Endothelial cell (in vitro differentiated cells): ENCODE measurements at regions not wholly inside any gene's neighbourhood (a gene's known extent, or its start where the extent isn't known, plus 50 kb on each side); places are given as distances from the start of the nearest gene placed in this dataset.

Experiments
- DNase-seq: peaks from one replicate; pipeline ENCODE4 v3.0.0; 2021; ENCODE audit warnings: low spot score
- H3K27ac Mint-ChIP-seq: one replicate; pipeline ENCODE4 v1.8.0; 2021; ENCODE audit warnings: mixed read lengths, inconsistent platforms; ENCODE audit not compliant: unreplicated experiment
- H3K27me3 Mint-ChIP-seq: one replicate; pipeline ENCODE4 v1.8.0; 2021; ENCODE audit warnings: mild to moderate bottlenecking, moderate library complexity, mixed read lengths, inconsistent platforms; ENCODE audit not compliant: unreplicated experiment
- H3K36me3 Mint-ChIP-seq: one replicate; pipeline ENCODE4 v1.8.0; 2021; ENCODE audit warnings: mild to moderate bottlenecking, low read depth, mixed read lengths, inconsistent platforms; ENCODE audit not compliant: unreplicated experiment
- H3K4me1 Mint-ChIP-seq: one replicate; pipeline ENCODE4 v1.8.0; 2021; ENCODE audit warnings: mild to moderate bottlenecking, mixed read lengths, inconsistent platforms; ENCODE audit not compliant: unreplicated experiment
- H3K4me3 Mint-ChIP-seq: one replicate; pipeline ENCODE4 v1.8.0; 2021; ENCODE audit warnings: mild to moderate bottlenecking, mixed read lengths, inconsistent platforms; ENCODE audit not compliant: unreplicated experiment
- H3K9me3 Mint-ChIP-seq: one replicate; pipeline ENCODE4 v1.8.0; 2021; ENCODE audit warnings: mixed read lengths, inconsistent platforms; ENCODE audit not compliant: unreplicated experiment
- CTCF ChIP-seq: fragments of 200-600 bp; sonication (generic); IDR thresholded peaks from one replicate; pipeline ENCODE4 v1.5.0; 2021; ENCODE audit warnings: antibody characterized with exemption; ENCODE audit not compliant: unreplicated experiment

- Mint-ChIP-seq H3K4me3 (no peak overlapping the region), H3K36me3 (no peaks in the 10 kb centered on the region), H3K4me1 (no peaks in the 10 kb centered on the region), H3K9me3 (no peaks in the 10 kb centered on the region), H3K27me3 (peaks cover 1% of the 10 kb centered on the region), H3K27ac (no peak overlapping the region)
- DNase-seq: no peak
- no peak for TF ChIP-seq CTCF
These were observed 109.0 kb downstream of the ZNF518B start for GRCh38 chr4:10348241-10348640.

- H3K4me3 Mint-ChIP-seq: no peak overlapping the region
- TF ChIP-seq CTCF: no peak
- H3K27me3 Mint-ChIP-seq: peaks cover 1% of the 10 kb centered on the region
These were observed 109.4 kb downstream of the ZNF518B start for GRCh38 chr4:10347815-10348214.

GRCh38 chr4:10347281-10347795, 109.9 kb downstream of the ZNF518B start:
- peaks cover 1% of the 10 kb centered on the region for H3K27me3 Mint-ChIP-seq
- H3K4me3 Mint-ChIP-seq: no peak overlapping the region
- TF ChIP-seq CTCF: no peak
- no peaks in the 10 kb centered on the region for H3K36me3 Mint-ChIP-seq
- DNase-seq: no peak
- no peak overlapping the region for H3K27ac Mint-ChIP-seq
- no peaks in the 10 kb centered on the region for H3K4me1 Mint-ChIP-seq
- H3K9me3 Mint-ChIP-seq: no peaks in the 10 kb centered on the region

More at GRCh38 chr4:10347815-10348214, 109.4 kb downstream of the ZNF518B start:
- H3K27ac Mint-ChIP-seq: no peak overlapping the region
- H3K9me3 Mint-ChIP-seq: no peaks in the 10 kb centered on the region
- no peaks in the 10 kb centered on the region for H3K4me1 Mint-ChIP-seq
- no peaks in the 10 kb centered on the region for H3K36me3 Mint-ChIP-seq
- no peak for DNase-seq

GRCh38 chr4:10346023-10346422, 111.2 kb downstream of the ZNF518B start:
- Mint-ChIP-seq H3K27me3 (peaks cover 1% of the 10 kb centered on the region), H3K36me3 (no peaks in the 10 kb centered on the region), H3K9me3 (no peaks in the 10 kb centered on the region), H3K27ac (no peak overlapping the region), H3K4me3 (no peak overlapping the region), H3K4me1 (no peaks in the 10 kb centered on the region)
- DNase-seq: no peak
- TF ChIP-seq CTCF: no peak

- no peak for DNase-seq
- Mint-ChIP-seq H3K27me3 (peaks cover 1% of the 10 kb centered on the region), H3K36me3 (no peaks in the 10 kb centered on the region), H3K4me3 (no peak overlapping the region), H3K9me3 (no peaks in the 10 kb centered on the region), H3K4me1 (no peaks in the 10 kb centered on the region), H3K27ac (no peak overlapping the region)
- TF ChIP-seq CTCF: no peak
These were observed 111.8 kb downstream of the ZNF518B start for GRCh38 chr4:10345381-10345784.
